GM19099 (cell line): ENCODE measurements at regions not wholly inside any gene's neighbourhood (a gene's known extent, or its start where the extent isn't known, plus 50 kb on each side); places are given as distances from the start of the nearest gene placed in this dataset.

ENCODE experiments used
- POLR2A ChIP-seq: IDR thresholded peaks from 3 replicates; pipeline ENCODE4 v1.6.1; 2011; ENCODE audit warnings: low read depth; ENCODE audit not compliant: insufficient read length; ENCODE audit errors: extremely low read depth

DNA sequence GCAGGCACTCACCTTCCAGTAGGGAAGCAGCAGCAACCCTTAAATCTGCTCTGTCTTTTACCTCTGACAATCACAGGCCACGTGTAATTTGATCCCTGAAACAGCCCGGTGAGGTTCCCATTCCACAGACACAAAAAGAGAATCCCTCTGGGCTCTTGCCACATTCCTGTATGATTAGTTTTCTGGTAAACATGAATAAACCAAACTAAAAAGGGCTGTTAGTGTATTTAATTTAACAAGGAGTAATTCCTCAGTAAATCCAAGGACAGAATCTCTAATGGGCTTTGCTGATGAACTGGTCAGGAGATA, 186.9 kb downstream of the FAM43A start:
- TF ChIP-seq POLR2A = no peak

DNA sequence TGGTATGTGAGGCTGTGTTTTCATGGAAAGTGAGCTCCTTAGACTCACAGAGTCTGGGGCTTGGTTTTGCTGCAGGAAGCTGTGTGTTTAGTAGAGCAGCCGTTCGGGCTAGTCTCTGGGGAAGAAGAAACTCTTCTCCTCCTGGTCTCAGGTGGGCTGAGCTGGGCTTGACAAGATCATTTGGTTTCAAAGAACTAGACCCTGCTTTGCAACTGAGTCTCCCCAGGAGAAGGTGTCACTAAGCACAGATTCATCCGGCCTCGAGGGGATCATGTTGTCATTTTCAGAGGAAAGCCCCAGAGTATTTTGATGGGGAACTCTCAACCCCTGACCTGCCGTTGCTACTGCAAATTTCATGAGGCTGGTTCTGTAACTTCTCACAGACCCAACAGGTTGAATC, 188.5 kb downstream of the FAM43A start:
- no peak for TF ChIP-seq POLR2A

DNA sequence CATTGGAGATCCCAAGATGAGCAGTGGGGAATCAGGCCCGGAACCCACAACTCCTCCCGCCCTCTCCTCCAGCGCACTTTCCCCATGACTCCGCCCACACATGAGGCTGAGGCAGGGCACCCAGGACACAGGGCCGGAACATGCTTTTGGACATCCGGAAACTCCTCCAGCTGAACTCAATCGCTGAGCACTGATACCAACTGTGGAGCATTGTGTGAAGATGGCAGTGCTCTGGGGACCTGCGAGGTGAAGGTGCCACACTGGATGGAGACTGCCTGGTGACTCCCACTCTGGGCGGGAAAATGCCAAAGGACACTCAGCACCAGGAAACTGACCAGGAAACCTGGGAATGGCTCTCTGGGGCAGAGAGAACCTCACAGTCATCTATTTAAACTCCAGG, 189.1 kb downstream of the FAM43A start:
- TF ChIP-seq POLR2A = no peak

DNA sequence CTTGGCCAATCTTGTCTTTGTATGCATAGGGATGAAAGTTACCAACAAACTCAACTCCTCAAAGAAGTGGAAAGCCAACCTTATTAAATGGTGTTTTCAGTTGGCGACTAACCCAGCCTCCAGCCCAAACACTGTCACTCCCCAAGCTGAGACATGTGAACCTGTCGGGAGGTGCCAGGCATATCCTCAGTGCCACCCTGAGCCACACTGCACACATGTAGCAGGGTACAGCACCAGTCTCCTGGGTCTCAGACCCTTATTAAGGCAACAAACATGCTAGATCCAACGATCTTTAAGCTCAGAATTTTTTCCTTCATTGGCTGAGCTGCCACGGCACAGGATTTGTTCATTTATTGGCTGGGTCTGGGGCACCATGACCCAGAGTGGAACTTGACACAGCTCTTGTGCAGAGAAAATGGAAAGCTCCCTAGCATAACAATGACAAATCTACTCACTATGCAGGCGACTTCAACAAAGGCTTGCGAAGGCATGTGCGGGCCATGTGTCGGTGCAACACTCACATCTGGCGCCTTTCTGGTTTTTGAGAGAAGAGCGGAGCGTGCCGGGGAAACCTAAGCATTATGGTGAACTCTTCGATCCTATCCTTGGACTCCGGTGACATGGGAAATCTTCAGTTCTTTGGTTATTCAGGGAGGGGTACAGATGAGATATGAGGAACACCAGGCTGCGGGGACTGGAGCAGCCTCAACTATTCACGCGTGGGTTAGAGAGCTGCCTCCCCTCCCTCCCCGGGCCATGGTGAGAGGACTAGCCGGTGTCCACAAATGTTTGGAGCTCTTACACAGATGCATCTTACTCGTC, 190.1 kb downstream of the FAM43A start:
- no peak for TF ChIP-seq POLR2A

DNA sequence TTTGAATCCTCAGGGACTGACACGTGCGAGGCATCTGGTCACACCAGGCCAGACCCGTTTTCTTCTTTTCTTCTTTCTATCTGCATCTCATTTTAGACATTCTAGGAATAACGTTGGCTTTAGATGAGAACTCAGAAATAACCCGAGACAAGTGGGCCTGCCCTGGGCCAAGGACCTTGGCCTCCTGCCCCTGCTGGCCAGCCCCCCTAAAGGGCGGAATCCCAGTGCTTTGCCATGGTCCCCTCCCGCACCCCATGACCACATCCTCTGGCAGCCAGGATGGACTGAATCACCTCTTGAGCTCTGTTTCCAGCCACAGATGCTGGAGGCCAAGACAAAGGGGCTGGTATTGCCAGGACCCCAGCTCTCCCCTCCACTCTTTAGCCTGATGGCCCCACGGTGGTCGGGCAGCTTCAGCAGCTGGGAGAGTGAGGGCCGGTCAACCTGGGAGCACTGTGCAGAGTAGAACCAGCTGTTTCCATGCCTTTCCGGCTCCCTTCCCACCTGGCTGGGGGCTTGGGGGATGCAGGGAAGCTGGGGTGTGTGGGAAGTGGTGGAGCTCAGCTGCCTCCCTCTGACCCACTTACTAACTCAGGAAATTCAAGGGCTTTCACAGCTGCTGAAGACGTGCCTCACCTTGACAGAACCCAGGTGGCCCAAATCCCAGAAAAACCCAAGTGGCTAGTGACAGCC, 190.9 kb downstream of the FAM43A start:
- TF ChIP-seq POLR2A = no peak

DNA sequence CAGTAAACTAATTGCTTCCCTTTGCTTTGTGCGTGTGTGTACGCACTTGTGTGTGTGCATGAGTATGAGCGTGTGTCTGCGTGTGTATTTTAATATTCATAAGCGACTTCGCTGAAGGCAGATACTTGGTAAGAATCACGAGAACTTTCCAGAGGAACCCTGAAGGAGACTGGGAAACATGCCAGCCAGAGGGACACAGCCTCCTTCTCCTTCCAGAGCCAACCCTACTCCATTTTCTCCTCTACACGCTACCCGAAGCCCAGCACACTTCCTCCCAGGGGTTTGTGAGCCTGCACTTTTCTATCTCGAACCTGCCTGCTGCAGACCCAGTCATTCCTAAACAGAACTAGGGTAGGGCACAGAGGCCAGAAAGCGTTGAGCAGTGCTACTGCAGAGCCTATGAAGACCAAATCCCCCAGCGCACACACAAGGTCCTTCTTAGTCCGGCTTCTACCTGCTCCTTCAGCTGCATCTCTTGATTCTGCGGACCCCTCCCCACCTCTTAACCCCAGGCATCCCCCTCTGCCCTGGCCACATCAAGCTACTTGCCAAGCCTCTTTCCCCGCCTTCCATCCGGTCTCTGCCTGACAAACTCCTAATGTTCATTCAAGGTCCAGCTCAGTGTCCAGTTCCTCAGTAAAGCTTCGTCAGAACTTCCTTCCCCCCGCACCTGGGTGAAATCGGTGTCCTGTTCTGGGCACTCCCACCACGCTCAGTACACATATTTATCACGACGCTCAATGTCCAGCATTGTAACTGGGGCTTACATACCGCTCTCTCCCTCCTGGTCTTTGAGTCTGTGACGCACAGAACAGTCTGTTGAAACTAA, 191.8 kb downstream of the FAM43A start:
- no peak for TF ChIP-seq POLR2A

DNA sequence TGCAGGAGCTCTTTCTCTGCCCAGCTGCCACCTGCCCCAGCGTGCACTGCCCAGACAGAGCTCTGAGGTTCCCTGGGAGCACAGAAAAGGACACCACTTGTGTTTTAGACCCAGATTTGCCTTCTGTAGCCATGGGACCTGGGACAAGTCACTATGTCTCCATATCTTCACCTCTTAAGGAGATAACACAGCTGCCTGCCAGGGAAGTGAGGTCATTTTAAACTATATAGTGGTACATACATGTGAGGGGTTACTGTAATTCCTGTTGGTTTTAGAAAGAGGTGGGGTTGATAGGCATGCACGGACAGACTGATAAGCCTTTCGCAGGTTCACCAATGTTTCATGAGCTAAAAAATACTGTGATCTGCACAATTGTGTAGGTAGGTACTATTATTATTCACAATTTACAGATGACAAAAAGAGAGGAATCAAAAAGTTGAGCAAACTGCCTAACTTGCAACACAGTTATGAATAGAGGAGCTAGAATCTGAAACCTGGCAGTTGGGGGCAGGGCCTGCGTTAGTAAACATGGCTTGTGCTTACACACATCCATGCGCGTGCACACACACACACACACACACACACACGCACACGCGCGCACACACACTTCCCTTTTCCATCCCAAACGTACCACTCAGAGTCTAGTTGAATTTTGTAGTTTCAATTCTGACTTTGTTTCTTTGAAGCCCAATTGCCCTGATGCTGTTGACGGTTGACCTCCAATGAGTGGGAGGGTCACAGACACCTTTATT, 193.6 kb downstream of the FAM43A start:
- TF ChIP-seq POLR2A = no peak

DNA sequence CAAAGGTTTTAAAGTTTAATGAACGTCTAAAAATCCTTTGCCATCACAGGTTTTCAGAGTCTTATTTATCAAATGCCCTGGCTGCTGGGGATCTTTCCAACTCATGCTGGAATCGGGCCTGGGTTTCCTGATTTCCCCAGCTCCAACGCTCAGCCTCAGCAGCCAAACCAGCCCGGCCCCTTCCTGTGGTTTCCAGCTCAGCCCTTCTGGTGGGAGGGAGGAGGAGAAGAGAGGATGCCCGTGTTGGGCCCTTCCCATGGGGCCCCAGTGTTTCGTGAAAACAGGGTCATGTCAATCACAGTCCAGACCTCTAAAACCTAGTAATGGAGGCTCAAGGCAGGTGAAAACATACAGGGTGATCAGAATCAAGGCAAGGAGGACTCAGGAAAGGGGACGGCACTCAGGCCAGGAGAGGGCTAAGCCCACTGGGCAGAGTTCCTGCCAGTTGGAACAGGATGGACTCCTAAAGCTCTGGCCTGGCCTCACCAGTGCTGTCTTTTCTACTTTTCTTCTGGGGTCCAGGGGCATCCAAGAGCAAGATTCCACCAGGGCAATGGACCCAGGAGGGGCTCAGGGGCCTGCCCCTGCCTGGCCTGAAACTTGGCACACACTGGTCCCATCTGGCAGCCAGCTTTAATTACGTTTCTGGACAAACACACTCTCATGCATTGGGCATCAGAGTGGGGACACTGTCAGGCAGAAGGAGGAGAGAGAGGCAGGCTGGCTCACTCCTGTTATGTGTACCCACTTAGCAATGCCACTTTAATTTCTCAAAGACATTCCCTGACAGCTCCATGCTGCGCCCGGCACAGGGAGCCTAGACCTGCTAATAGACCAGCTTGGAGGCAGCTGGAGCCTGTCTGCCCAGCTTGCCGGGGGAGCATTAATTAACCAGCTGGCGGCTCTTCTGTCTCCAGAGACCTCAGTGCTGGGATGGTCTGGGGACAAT, 194.6 kb downstream of the FAM43A start:
- TF ChIP-seq POLR2A = no peak

DNA sequence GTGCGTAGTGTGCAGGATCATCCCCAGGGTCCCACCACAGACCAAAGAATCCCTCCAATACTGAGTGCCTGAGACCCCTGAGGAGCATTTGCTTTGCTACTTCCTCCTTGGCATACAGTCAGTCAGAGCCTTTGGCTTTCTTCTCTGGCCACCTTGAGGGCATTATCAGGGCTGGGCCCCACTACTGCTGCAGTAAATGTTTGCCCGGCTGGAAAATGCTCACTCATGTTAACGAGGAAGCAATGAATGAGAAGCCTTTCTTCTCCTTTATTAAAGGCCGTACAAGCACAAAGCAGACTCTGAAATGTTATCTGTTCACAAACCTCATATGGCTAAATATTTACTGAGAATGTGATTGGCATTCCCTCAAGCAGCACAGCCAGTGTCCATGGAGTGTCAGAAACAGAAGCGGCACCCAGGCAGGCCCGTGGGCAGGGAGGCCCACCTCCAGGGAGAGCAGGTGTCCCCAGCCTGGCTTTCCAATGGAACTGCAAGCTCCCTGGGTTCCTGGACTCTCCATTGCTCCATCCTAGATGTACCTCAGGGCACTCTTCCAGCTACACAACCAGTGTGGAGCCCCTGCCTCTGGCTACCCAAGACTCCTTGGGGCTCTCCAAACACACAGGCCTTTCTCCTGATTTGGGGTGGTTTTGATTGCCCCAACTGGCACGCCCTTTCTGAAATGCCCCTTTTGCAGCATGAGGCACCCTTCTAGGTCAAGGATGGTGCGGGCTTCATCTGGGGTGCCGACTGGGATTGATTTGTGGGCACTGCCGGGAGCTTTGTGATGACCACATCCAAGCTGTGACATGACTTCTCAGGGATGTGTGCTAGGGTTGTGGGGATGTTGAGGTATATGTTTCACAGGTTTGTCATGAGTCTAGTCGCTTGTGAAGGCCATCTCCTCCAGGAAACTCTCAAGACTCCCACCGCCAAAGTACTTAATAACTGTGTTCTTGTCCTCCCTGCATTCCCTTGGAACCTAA, 195.6 kb downstream of the FAM43A start:
- TF ChIP-seq POLR2A = no peak

DNA sequence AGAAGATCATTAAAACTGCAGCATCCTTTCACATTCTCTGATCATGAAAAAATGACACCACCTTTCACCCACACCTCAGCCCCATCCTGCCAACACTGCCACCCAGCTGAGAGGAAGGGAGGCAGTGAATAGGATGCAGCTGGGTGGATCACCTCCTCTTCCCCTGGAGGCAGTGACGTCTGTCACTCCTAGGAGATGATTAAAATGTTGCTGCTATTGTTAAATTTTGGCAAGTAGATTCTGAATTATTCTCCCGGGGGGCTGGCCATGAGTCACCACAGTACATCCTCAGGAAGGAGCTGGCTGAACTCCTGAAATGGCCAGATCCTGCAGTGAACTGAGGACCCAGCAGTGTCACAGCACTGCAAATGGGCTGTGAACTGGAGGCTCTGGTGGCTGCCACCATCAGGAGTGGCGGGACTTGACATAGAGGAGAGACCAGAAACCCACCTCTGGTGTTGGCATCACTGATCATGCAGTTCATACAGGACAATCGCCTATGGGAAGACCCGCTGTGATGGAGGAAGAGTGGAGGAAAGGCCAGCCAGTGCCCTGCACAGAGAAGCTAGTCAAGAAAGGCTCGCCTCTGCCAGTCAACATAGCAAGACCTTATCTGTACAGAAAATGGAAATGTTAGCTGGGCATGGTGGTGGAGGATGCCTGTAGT, 199.1 kb downstream of the FAM43A start:
- TF ChIP-seq POLR2A = no peak

DNA sequence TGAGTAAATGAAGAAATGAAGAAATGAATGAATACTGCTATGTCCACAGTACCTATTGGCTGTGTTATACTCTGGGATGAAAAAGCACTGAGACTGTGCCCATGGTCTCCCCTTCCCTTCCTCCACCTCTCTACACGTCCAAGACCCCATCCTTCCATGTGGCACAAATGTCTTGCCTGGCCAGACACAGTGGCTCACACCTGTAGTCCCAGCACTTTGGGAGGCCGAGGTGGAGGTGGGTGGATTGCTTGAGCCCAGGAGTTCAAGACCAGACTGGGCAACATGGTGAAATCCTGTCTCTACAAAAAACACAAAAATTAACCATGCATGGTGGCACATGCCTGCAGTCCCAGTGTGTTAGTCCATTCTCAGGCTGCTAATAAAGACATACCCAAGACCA, 200.1 kb downstream of the FAM43A start:
- no peak for TF ChIP-seq POLR2A

DNA sequence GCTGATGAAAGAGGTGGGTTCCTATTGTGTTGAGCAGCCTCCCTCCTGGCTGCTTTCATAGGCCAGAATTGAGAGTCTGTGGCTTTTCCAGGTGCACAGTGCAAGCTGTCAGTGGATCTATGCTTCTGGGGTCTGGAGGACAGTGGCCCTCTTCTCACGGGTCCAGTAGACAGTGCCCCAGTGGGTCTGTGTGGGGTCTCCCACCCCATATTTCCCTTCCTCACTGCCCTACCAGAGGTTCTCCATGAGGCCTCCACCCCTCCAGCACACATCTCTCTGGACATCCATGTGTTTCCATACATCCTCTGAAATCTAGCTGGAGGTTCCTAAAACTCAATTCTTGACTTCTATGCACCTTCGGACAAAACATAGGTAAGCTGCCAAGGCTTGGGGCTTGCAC, 201.2 kb downstream of the FAM43A start:
- TF ChIP-seq POLR2A = no peak
